Neuronal stem cell (in vitro differentiated cells): ENCODE measurements at regions not wholly inside any gene's neighbourhood (a gene's known extent, or its start where the extent isn't known, plus 50 kb on each side); places are given as distances from the start of the nearest gene placed in this dataset.

Experiments used
- DNase-seq: peaks from one replicate; pipeline ENCODE4 v3.0.0-alpha.2; 2013; ENCODE audit warnings: low spot score
- H2AFZ ChIP-seq: one replicate; pipeline ENCODE4 v1.6.1; 2013; ENCODE audit warnings: mild to moderate bottlenecking, low read length, inconsistent platforms
- H2AK5ac ChIP-seq: 2 replicates; pipeline ENCODE4 v1.6.1; 2013; ENCODE audit warnings: low read depth, mild to moderate bottlenecking, inconsistent platforms, low read length, moderate library complexity, mixed read lengths
- H2BK120ac ChIP-seq: 2 replicates; pipeline ENCODE4 v1.6.1; 2013; ENCODE audit warnings: low read depth, mild to moderate bottlenecking, inconsistent platforms, low read length, moderate library complexity, mixed read lengths
- H2BK12ac ChIP-seq: one replicate; pipeline ENCODE4 v1.6.1; 2013; ENCODE audit warnings: low read length, inconsistent platforms
- H2BK15ac ChIP-seq: 2 replicates; pipeline ENCODE4 v1.6.1; 2013; ENCODE audit warnings: mild to moderate bottlenecking, low read length, inconsistent platforms, mixed read lengths
- H2BK5ac ChIP-seq: one replicate; pipeline ENCODE4 v1.6.1; 2013; ENCODE audit warnings: inconsistent platforms, mild to moderate bottlenecking, low read length, moderate library complexity
- H3K14ac ChIP-seq: one replicate; pipeline ENCODE4 v1.6.1; 2013; ENCODE audit warnings: low read length, inconsistent platforms
- H3K18ac ChIP-seq: 2 replicates; pipeline ENCODE4 v1.6.1; 2013; ENCODE audit warnings: low read length, inconsistent platforms
- H3K23ac ChIP-seq: 2 replicates; pipeline ENCODE4 v1.6.1; 2013; ENCODE audit warnings: low read depth, mild to moderate bottlenecking, mixed read lengths, low read length, inconsistent platforms; ENCODE audit not compliant: poor library complexity
- H3K27ac ChIP-seq: replicated peaks from 3 replicates; pipeline ENCODE4 v1.5.1; 2013; ENCODE audit warnings: low read length, inconsistent platforms
- H3K27me3 ChIP-seq, 3 experiments: 2 replicates each; pipeline ENCODE4 v1.6.1; 2013; ENCODE audit warnings: low read length in 3 of 3, mild to moderate bottlenecking in 2 of 3, inconsistent platforms in 1 of 3, low read depth in 1 of 3, mixed read lengths in 1 of 3, moderate library complexity in 1 of 3; ENCODE audit not compliant: control insufficient read depth in 3 of 3, insufficient read depth in 3 of 3
- H3K36me3 ChIP-seq, 2 donors: replicated peaks in 1 of 2; 2 replicates each; pipeline ENCODE4 v1.6.1; 2013; ENCODE audit warnings: low read length in 2 of 2; ENCODE audit not compliant: control insufficient read depth in 2 of 2, insufficient read depth in 2 of 2
- H3K4ac ChIP-seq: 2 replicates; pipeline ENCODE4 v1.6.1; 2013; ENCODE audit warnings: inconsistent platforms, mild to moderate bottlenecking, low read length, moderate library complexity
- H3K4me1 ChIP-seq, 2 donors: 1 replicate in 1 of 2; 2 replicates in 1 of 2; pipeline ENCODE4 v1.6.1; 2013; ENCODE audit warnings: low read length in 2 of 2, low read depth in 1 of 2; ENCODE audit not compliant: control insufficient read depth in 2 of 2, insufficient read depth in 1 of 2
- H3K4me2 ChIP-seq: one replicate; pipeline ENCODE4 v1.6.1; 2013; ENCODE audit warnings: mild to moderate bottlenecking, low read length, inconsistent platforms; ENCODE audit not compliant: insufficient read depth, poor library complexity, severe bottlenecking
- H3K4me3 ChIP-seq, 2 donors: 2 replicates each; pipeline ENCODE4 v1.5.1; 2013; ENCODE audit warnings: low read length in 2 of 2, mild to moderate bottlenecking in 2 of 2, inconsistent platforms in 1 of 2, moderate library complexity in 1 of 2
- H3K79me1 ChIP-seq: one replicate; pipeline ENCODE4 v1.6.1; 2013; ENCODE audit warnings: low read depth, mild to moderate bottlenecking, inconsistent platforms, low read length, moderate library complexity
- H3K9ac ChIP-seq: one replicate; pipeline ENCODE4 v1.6.1; 2013; ENCODE audit warnings: mild to moderate bottlenecking, low read depth, low read length, inconsistent platforms; ENCODE audit not compliant: poor library complexity
- H3K9me3 ChIP-seq, 2 donors: replicated peaks in 1 of 2; 2 replicates each; pipeline versions ENCODE3 to v1.6.1; 2013; ENCODE audit warnings: low read length in 2 of 2, mild to moderate bottlenecking in 2 of 2, inconsistent platforms in 1 of 2, low read depth in 1 of 2, mixed read lengths in 1 of 2, moderate library complexity in 1 of 2; ENCODE audit not compliant: control insufficient read depth in 2 of 2, insufficient read depth in 1 of 2
- H4K8ac ChIP-seq: one replicate; pipeline ENCODE4 v1.6.1; 2013; ENCODE audit warnings: low read depth, mild to moderate bottlenecking, inconsistent platforms, low read length, moderate library complexity
- H4K91ac ChIP-seq: one replicate; pipeline ENCODE4 v1.6.1; 2013; ENCODE audit warnings: low read length, low read depth, mild to moderate bottlenecking, inconsistent platforms; ENCODE audit not compliant: poor library complexity
- WGBS, 2 donors: extraction: QIAGEN DNeasy Blood & Tissue Kit; methylation state at CpG; one replicate each; pipeline ENCODE4 v1.1.7; 2013; ENCODE audit warnings: missing lambda C conversion rate in 2 of 2, mixed read lengths in 1 of 2; ENCODE audit not compliant: insufficient read length in 2 of 2, insufficient replicate concordance in 1 of 2; ENCODE audit errors: extremely low coverage in 2 of 2; 5-methylcytosine and 5-hydroxymethylcytosine counted together

DNA sequence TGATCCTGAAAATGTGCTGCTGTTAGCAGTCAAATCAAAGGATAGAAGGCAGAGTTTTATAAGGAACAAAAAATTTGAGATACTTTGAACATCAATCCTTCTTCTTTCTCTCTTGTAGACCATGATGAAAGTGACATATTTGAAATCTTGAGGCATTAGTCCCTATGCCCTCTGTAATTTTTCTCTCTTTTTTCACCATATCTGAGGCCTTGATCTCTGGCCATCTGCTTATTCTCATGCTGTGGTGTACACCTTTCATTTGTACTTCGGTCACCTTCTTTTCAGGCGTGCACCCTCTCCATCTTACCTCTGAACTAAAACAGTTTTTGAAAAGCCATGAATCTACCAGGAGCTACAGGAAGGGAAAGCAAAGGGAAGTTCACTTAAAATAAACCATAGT is 420.9 kb downstream of the C12orf50 start:
- Histone ChIP-seq H3K36me3 (no peaks in the 10 kb centered on the region), H2BK5ac (no peak overlapping the region), H3K27ac (no peak overlapping the region), H3K23ac (no peak overlapping the region), H3K9ac (no peak overlapping the region), H2AK5ac (no peak overlapping the region), H3K4me2 (no peak overlapping the region), H2AFZ (no peak overlapping the region), H4K8ac (no peak overlapping the region), H2BK12ac (no peak overlapping the region), H3K18ac (no peak overlapping the region), H3K9me3 (no peaks in the 10 kb centered on the region), H3K4ac (no peak overlapping the region), H3K79me1 (no peaks in the 10 kb centered on the region), H2BK120ac (no peak overlapping the region), H2BK15ac (no peak overlapping the region), H4K91ac (no peak overlapping the region), H3K14ac (no peak overlapping the region), H3K27me3 (no peaks in the 10 kb centered on the region), H3K4me3 (no peak overlapping the region), H3K4me1 (no peaks in the 10 kb centered on the region)
- no peak for DNase-seq
- no CpG with 5 or more reads among the region's 2 CpGs for WGBS, 2 donors

DNA sequence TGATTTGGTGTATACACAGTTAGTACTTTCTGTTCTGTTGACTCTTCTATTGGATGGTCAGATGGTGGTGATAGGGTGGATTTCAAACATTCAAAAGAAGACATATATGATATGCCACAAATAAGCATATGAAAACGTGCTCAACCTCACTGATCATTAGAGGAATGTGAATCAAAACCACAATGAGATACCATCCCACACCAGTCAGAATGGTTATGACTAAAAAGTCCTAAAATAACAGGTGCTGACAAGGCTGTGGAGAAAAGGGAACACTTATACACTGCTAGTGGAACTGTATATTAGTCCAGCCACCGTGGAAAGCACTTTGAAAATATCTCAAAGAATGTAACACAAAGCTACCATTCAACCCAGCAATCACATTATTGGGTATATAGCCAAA is 425.5 kb downstream of the C12orf50 start:
- no peak overlapping the region for H2AFZ ChIP-seq

DNA sequence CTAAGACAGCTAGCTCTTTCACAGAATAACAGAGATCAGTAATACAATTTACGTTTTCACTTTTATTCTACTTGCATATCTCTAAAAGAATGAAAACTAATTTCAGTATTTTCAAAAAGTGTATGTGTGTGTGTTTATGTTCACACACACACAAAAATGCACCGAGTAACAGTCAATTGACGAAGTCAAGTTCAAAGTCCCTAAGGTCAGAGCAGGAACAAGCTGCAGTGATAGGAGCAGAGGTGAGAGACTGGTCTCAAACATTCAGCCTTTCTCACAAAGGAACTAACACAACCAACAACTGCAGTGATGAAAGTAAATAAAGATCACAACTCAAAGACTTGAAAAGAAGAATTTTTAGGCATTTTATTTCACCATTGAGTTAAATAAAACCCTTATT is 429.7 kb downstream of the C12orf50 start:
- H2BK15ac ChIP-seq = no peak overlapping the region
- no peaks in the 10 kb centered on the region for H3K4me1 ChIP-seq
- no peak overlapping the region for H3K23ac ChIP-seq
- no CpG with 5 or more reads among the region's 3 CpGs for WGBS, 2 donors
- H3K18ac ChIP-seq = no peak overlapping the region
- H4K91ac ChIP-seq = no peak overlapping the region
- H2BK120ac ChIP-seq = no peak overlapping the region
- H3K4me2 ChIP-seq = no peak overlapping the region
- no peaks in the 10 kb centered on the region for H3K9me3 ChIP-seq
- no peaks in the 10 kb centered on the region for H3K79me1 ChIP-seq
- H3K4me3 ChIP-seq = no peak overlapping the region
- H3K9ac ChIP-seq = no peak overlapping the region
- no peak overlapping the region for H2BK5ac ChIP-seq
- H3K14ac ChIP-seq = no peak overlapping the region
- H2AFZ ChIP-seq = no peak overlapping the region
- H4K8ac ChIP-seq = no peak overlapping the region
- DNase-seq = no peak
- H3K36me3 ChIP-seq = no peaks in the 10 kb centered on the region
- H2AK5ac ChIP-seq = no peak overlapping the region
- H3K4ac ChIP-seq = no peak overlapping the region
- no peak overlapping the region for H2BK12ac ChIP-seq
- H3K27ac ChIP-seq = no peak overlapping the region
- H3K27me3 ChIP-seq = no peaks in the 10 kb centered on the region

More for the DNA sequence above, 425.5 kb downstream of the C12orf50 start:
- Histone ChIP-seq H3K23ac (no peak overlapping the region), H4K8ac (no peak overlapping the region), H2BK15ac (no peak overlapping the region), H2BK120ac (no peak overlapping the region), H2BK5ac (no peak overlapping the region), H3K4me3 (no peak overlapping the region), H3K4me2 (no peak overlapping the region), H3K9me3 (no peaks in the 10 kb centered on the region), H3K79me1 (no peaks in the 10 kb centered on the region), H3K4me1 (no peaks in the 10 kb centered on the region), H3K27me3 (no peaks in the 10 kb centered on the region), H4K91ac (no peak overlapping the region), H2BK12ac (no peak overlapping the region), H3K36me3 (no peaks in the 10 kb centered on the region), H3K18ac (no peak overlapping the region), H2AK5ac (no peak overlapping the region), H3K4ac (no peak overlapping the region), H3K9ac (no peak overlapping the region), H3K27ac (no peak overlapping the region), H3K14ac (no peak overlapping the region)
- DNase-seq = no peak
- WGBS, 2 donors = no CpG with 5 or more reads among the region's 2 CpGs

DNA sequence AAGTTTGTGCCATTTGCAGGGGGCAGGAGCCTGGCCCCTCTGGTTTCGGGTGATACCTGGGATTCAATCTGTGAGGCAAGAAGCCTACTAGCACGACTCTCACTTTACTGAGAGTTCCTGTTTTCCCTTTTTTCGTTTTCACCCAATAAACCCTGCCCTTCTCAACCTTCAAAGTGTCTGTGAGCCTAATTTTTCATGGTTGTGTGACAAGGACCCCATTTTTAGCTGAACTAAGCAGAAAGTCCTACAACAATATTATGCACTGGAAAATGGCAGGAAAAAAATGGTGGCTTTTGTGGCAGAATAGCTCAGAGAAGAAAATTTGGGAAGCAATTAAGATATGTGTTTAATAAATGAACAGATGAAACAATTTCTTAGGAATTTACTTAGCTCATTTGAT is 432.1 kb downstream of the C12orf50 start:
- H3K36me3 ChIP-seq = no peaks in the 10 kb centered on the region
- no CpG with 5 or more reads among the region's 3 CpGs for WGBS, 2 donors
- no peak overlapping the region for H3K27ac ChIP-seq
- no peak for DNase-seq
- no peak overlapping the region for H2AFZ ChIP-seq
- H3K27me3 ChIP-seq = no peaks in the 10 kb centered on the region
- H2BK12ac ChIP-seq = no peak overlapping the region
- no peak overlapping the region for H2BK15ac ChIP-seq
- no peak overlapping the region for H4K8ac ChIP-seq
- no peak overlapping the region for H2AK5ac ChIP-seq
- no peak overlapping the region for H3K14ac ChIP-seq
- H3K4me3 ChIP-seq = no peak overlapping the region
- no peak overlapping the region for H3K23ac ChIP-seq
- no peak overlapping the region for H3K9ac ChIP-seq
- H3K4me2 ChIP-seq = no peak overlapping the region
- H3K18ac ChIP-seq = no peak overlapping the region
- H2BK5ac ChIP-seq = no peak overlapping the region
- no peak overlapping the region for H2BK120ac ChIP-seq
- H4K91ac ChIP-seq = no peak overlapping the region
- no peak overlapping the region for H3K4ac ChIP-seq
- H3K4me1 ChIP-seq = no peaks in the 10 kb centered on the region
- no peaks in the 10 kb centered on the region for H3K9me3 ChIP-seq
- no peaks in the 10 kb centered on the region for H3K79me1 ChIP-seq
